H9 (cell line): ENCODE measurements at regions not wholly inside any gene's neighbourhood (a gene's known extent, or its start where the extent isn't known, plus 50 kb on each side); places are given as distances from the start of the nearest gene placed in this dataset.
A peak's percentile ranks its signal among the peaks of the same experiment; 100 is the strongest.

ENCODE experiments used
- DNase-seq: peaks from one replicate; pipeline ENCODE4 v3.0.0-alpha.2; 2017
- H2AFZ ChIP-seq: one replicate; pipeline ENCODE4 v1.6.1; 2013; ENCODE audit warnings: mild to moderate bottlenecking, low read length, control low read depth, moderate library complexity
- H2AK5ac ChIP-seq: 2 replicates; pipeline ENCODE4 v1.6.1; 2013; ENCODE audit warnings: low read length, control low read depth, mixed read lengths; ENCODE audit not compliant: insufficient read length
- H2BK120ac ChIP-seq: one replicate; pipeline ENCODE4 v1.6.1; 2013; ENCODE audit warnings: low read depth, mild to moderate bottlenecking, low read length, control low read depth, inconsistent platforms; ENCODE audit not compliant: poor library complexity, severe bottlenecking
- H2BK12ac ChIP-seq: 2 replicates; pipeline ENCODE4 v1.6.1; 2013; ENCODE audit warnings: low read length, control low read depth, mixed read lengths, low read depth; ENCODE audit not compliant: insufficient read length
- H2BK15ac ChIP-seq: 2 replicates; pipeline ENCODE4 v1.6.1; 2013; ENCODE audit warnings: low read depth, low read length, control low read depth
- H2BK20ac ChIP-seq: one replicate; pipeline ENCODE4 v1.6.1; 2013; ENCODE audit warnings: low read depth, mild to moderate bottlenecking, low read length, control low read depth, inconsistent platforms; ENCODE audit not compliant: poor library complexity, severe bottlenecking
- H2BK5ac ChIP-seq: 2 replicates; pipeline ENCODE4 v1.6.1; 2013; ENCODE audit warnings: low read length, control low read depth, mixed read lengths; ENCODE audit not compliant: insufficient read length
- H3K14ac ChIP-seq: 2 replicates; pipeline ENCODE4 v1.6.1; 2013; ENCODE audit warnings: low read length, control low read depth; ENCODE audit not compliant: insufficient read depth
- H3K18ac ChIP-seq: 2 replicates; pipeline ENCODE4 v1.6.1; 2013; ENCODE audit warnings: low read depth, mild to moderate bottlenecking, mixed read lengths, low read length, control low read depth; ENCODE audit not compliant: insufficient read length
- H3K23ac ChIP-seq: 2 replicates; pipeline ENCODE4 v1.6.1; 2013; ENCODE audit warnings: low read length, control low read depth, mixed read lengths, low read depth; ENCODE audit not compliant: insufficient read length
- H3K23me2 ChIP-seq: 2 replicates; pipeline ENCODE4 v1.6.1; 2013; ENCODE audit warnings: low read depth, mild to moderate bottlenecking, mixed read lengths, low read length, control low read depth; ENCODE audit not compliant: insufficient read length, poor library complexity, severe bottlenecking
- H3K27ac ChIP-seq: 2 replicates; pipeline ENCODE4 v1.5.1; 2013; ENCODE audit warnings: low read length, control low read depth, mixed read lengths, low read depth; ENCODE audit not compliant: insufficient read length
- H3K27me3 ChIP-seq: 2 replicates; pipeline ENCODE4 v1.6.1; 2013; ENCODE audit warnings: low read length, control low read depth, inconsistent platforms; ENCODE audit not compliant: insufficient read depth
- H3K4ac ChIP-seq: 2 replicates; pipeline ENCODE4 v1.6.1; 2013; ENCODE audit warnings: low read depth, mild to moderate bottlenecking, control low read depth, inconsistent platforms, low read length, moderate library complexity
- H3K4me1 ChIP-seq: 2 replicates; pipeline ENCODE4 v1.6.1; 2013; ENCODE audit warnings: low read length, control low read depth, inconsistent platforms; ENCODE audit not compliant: insufficient read depth
- H3K4me2 ChIP-seq: 2 replicates; pipeline ENCODE4 v1.6.1; 2013; ENCODE audit warnings: low read length, control low read depth, mixed read lengths; ENCODE audit not compliant: insufficient read length, insufficient read depth
- H3K56ac ChIP-seq: 2 replicates; pipeline ENCODE4 v1.6.1; 2013; ENCODE audit warnings: low read depth, mild to moderate bottlenecking, mixed read lengths, low read length, control low read depth; ENCODE audit not compliant: insufficient read length
- H3K79me1 ChIP-seq: 2 replicates; pipeline ENCODE4 v1.6.1; 2013; ENCODE audit warnings: low read depth, mild to moderate bottlenecking, moderate library complexity, low read length, control low read depth, inconsistent platforms; ENCODE audit not compliant: insufficient read depth, poor library complexity, severe bottlenecking
- H3K79me2 ChIP-seq: 2 replicates; pipeline ENCODE4 v1.6.1; 2013; ENCODE audit warnings: low read length, control low read depth, inconsistent platforms; ENCODE audit not compliant: insufficient read depth
- H3K9ac ChIP-seq: 2 replicates; pipeline ENCODE4 v1.6.1; 2013; ENCODE audit warnings: low read length, control low read depth, mixed read lengths; ENCODE audit not compliant: insufficient read length; ENCODE audit errors: extremely low read depth
- H3K9me3 ChIP-seq: one replicate; pipeline ENCODE4 v1.6.1; 2013; ENCODE audit warnings: low read depth, low read length, inconsistent platforms; ENCODE audit not compliant: control insufficient read depth
- H3T11ph ChIP-seq: one replicate; pipeline ENCODE4 v1.6.1; 2013; ENCODE audit warnings: mild to moderate bottlenecking, low read length, control low read depth, inconsistent platforms
- H4K20me1 ChIP-seq: one replicate; pipeline ENCODE4 v1.6.1; 2013; ENCODE audit not compliant: control insufficient read depth, insufficient read length, insufficient read depth
- H4K5ac ChIP-seq: 2 replicates; pipeline ENCODE4 v1.6.1; 2013; ENCODE audit warnings: low read depth, mild to moderate bottlenecking, mixed read lengths, low read length, control low read depth; ENCODE audit not compliant: insufficient read length
- H4K8ac ChIP-seq: replicated peaks from 2 replicates; pipeline ENCODE4 v1.6.1; 2013; ENCODE audit warnings: low read length, control low read depth, mixed read lengths, low read depth; ENCODE audit not compliant: insufficient read length
- H4K91ac ChIP-seq: 2 replicates; pipeline ENCODE4 v1.6.1; 2013; ENCODE audit warnings: low read depth, mild to moderate bottlenecking, moderate library complexity, mixed read lengths, low read length, control low read depth; ENCODE audit not compliant: insufficient read length
- H3K27ac Mint-ChIP-seq, 3 experiments: 2 replicates in 2 of 3; 3 replicates in 1 of 3; pipeline ENCODE4 v1.8.0; 2020 to 2021; ENCODE audit warnings: mixed read lengths in 3 of 3, mild to moderate bottlenecking in 1 of 3, moderate library complexity in 1 of 3
- H3K27me3 Mint-ChIP-seq: 2 replicates; pipeline ENCODE4 v1.8.0; 2021; ENCODE audit warnings: low read depth, mild to moderate bottlenecking, moderate library complexity, mixed read lengths
- H3K36me3 Mint-ChIP-seq, 3 experiments: 2 replicates in 2 of 3; 3 replicates in 1 of 3; pipeline ENCODE4 v1.8.0; 2020 to 2021; ENCODE audit warnings: low read depth in 3 of 3, mixed read lengths in 3 of 3; ENCODE audit not compliant: insufficient read depth in 1 of 3
- H3K4me1 Mint-ChIP-seq, 2 experiments: 2 replicates each; pipeline ENCODE4 v1.8.0; 2020; ENCODE audit warnings: mixed read lengths in 2 of 2
- H3K4me3 Mint-ChIP-seq, 2 experiments: 2 replicates in 1 of 2; 3 replicates in 1 of 2; pipeline ENCODE4 v1.8.0; 2020 to 2021; ENCODE audit warnings: mild to moderate bottlenecking in 2 of 2, mixed read lengths in 2 of 2, moderate library complexity in 1 of 2
- H3K9me3 Mint-ChIP-seq, 2 experiments: 2 replicates in 1 of 2; 3 replicates in 1 of 2; pipeline ENCODE4 v1.8.0; 2020; ENCODE audit warnings: mild to moderate bottlenecking in 2 of 2, mixed read lengths in 2 of 2, moderate library complexity in 1 of 2
- WGBS: extraction: QIAGEN DNeasy Blood & Tissue Kit; methylation state at CpG from one replicate; pipeline ENCODE4 v1.1.7; 2013; ENCODE audit warnings: missing lambda C conversion rate, low lambda C conversion rate, mixed read lengths; ENCODE audit not compliant: insufficient read length; ENCODE audit errors: extremely low coverage; 5-methylcytosine and 5-hydroxymethylcytosine counted together
- TF ChIP-seq, protein P1 (sequence below): fragments of 200-600 bp; sonication (generic); conservative IDR thresholded peaks from 3 replicates; pipeline ENCODE4 v1.8.0; 2021; ENCODE audit warnings: antibody characterized with exemption, mild to moderate bottlenecking

DNA sequence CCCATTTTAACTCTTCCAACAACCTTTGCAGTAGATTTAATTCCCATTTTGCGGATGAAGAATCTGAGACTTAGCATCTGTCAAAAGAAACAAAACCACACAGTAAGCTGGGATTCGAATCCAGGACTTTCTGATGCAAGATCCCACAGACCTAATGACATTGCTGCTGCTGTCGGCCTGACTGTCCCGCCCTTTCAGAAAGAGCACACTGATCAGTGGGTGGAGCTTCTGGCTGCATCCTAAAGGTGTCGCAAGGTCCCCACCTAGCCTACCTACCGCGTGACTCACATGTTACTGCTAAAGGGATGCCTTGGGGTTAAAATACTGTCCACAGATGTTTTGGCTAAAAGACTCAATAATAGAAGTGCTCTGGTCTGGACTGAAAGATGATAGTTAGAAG lies 134.7 kb downstream of the EMX2 start:
- Histone ChIP-seq H2BK20ac (no peak overlapping the region), H3K4me1 (no peaks in the 10 kb centered on the region), H2BK5ac (no peak overlapping the region), H3K18ac (no peak overlapping the region), H2BK120ac (no peak overlapping the region), H3K79me2 (no peaks in the 10 kb centered on the region), H3K79me1 (no peaks in the 10 kb centered on the region), H3K9me3 (no peaks in the 10 kb centered on the region), H3K4me2 (no peak overlapping the region), H3K4ac (no peak overlapping the region), H3K27me3 (no peaks in the 10 kb centered on the region), H3K14ac (no peak overlapping the region), H3K23ac (no peak overlapping the region), H2AK5ac (no peak overlapping the region), H4K5ac (no peak overlapping the region), H3K9ac (no peak overlapping the region), H4K20me1 (no peaks in the 10 kb centered on the region), H4K8ac (no peak overlapping the region), H3T11ph (no peak overlapping the region), H2BK15ac (no peak overlapping the region), H2BK12ac (no peak overlapping the region), H2AFZ (no peak overlapping the region), H3K27ac (no peak overlapping the region), H3K23me2 (no peaks in the 10 kb centered on the region), H3K56ac (no peak overlapping the region), H4K91ac (no peak overlapping the region)
- Mint-ChIP-seq H3K4me1 (peaks cover 3 to 5% of the 10 kb centered on the region in 2 experiments; a peak in 3 of 4 replicates), H3K4me3 (no peak overlapping the region), H3K27me3 (peaks cover 10% of the 10 kb centered on the region), H3K36me3 (no peaks in the 10 kb centered on the region), H3K9me3 (no peaks in the 10 kb centered on the region), H3K27ac (no peak overlapping the region)
- peak; percentile 46 for DNase-seq
- no CpG with 5 or more reads among the region's 7 CpGs for WGBS
- TF ChIP-seq, protein P1, sequence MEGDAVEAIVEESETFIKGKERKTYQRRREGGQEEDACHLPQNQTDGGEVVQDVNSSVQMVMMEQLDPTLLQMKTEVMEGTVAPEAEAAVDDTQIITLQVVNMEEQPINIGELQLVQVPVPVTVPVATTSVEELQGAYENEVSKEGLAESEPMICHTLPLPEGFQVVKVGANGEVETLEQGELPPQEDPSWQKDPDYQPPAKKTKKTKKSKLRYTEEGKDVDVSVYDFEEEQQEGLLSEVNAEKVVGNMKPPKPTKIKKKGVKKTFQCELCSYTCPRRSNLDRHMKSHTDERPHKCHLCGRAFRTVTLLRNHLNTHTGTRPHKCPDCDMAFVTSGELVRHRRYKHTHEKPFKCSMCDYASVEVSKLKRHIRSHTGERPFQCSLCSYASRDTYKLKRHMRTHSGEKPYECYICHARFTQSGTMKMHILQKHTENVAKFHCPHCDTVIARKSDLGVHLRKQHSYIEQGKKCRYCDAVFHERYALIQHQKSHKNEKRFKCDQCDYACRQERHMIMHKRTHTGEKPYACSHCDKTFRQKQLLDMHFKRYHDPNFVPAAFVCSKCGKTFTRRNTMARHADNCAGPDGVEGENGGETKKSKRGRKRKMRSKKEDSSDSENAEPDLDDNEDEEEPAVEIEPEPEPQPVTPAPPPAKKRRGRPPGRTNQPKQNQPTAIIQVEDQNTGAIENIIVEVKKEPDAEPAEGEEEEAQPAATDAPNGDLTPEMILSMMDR, result no peak
